ENCODE measurements at regions not wholly inside any gene's neighbourhood (a gene's known extent, or its start where the extent isn't known, plus 50 kb on each side); places are given as distances from the start of the nearest gene placed in this dataset.

DNA sequence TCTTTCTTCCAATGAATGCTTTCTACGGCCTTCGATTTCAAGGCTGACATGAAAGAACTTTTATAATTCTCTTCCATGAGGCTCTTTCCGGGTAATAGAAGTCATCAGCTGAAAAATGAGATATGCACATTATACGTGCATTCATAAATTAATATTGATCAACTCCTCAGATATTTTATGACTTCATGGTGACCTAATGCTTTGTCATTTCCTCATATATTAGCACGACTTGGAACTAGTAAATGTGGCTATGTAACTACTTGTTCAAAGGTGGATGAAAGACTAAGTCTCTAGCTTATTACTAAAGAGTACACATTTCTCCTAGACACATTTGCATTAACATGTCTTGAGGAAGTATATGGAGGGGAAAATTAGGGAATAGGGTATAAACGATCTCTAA lies 168.8 kb downstream of the HDGFL1 start:
- H3K36me3 ChIP-seq (ENCODE audit: control insufficient read depth in 2 of 3, insufficient read depth in 3 of 3, low read length in 3 of 3): no peaks in the 10 kb centered on the region
- TF ChIP-seq CTCF (IDR thresholded peaks at IDR 0.05; ENCODE audit: borderline replicate concordance, extremely low read depth, insufficient read depth): no peak
- intact Hi-C loops (cut with DNase I): no loop called here

GRCh38 chr6:22747571-22747970 lies 178.2 kb downstream of the HDGFL1 start:
- H3K9ac ChIP-seq (ENCODE audit: low read length in 3 of 3): no peak overlapping the region
- H3K36me3 ChIP-seq (ENCODE audit: control insufficient read depth in 2 of 3, insufficient read depth in 3 of 3, low read length in 3 of 3): no peaks in the 10 kb centered on the region
- no peak for FAIRE-seq
- no peak overlapping the region for H3K27ac ChIP-seq (ENCODE audit: low read depth in 2 of 2, low read length in 2 of 2)
- H3K4me3 ChIP-seq (ENCODE audit: low read length in 3 of 3): no peak overlapping the region
- TF ChIP-seq CTCF (IDR thresholded peaks at IDR 0.05; ENCODE audit: borderline replicate concordance, extremely low read depth, insufficient read depth): no peak
- intact Hi-C loops (cut with DNase I): no loop called here
- no peaks in the 10 kb centered on the region for H3K9me3 ChIP-seq (ENCODE audit: control insufficient read depth in 2 of 3, insufficient read depth in 1 of 3, low read length in 3 of 3)
- DNase-seq: no peak
- H3K27me3 ChIP-seq (ENCODE audit: control insufficient read depth, insufficient read depth, low read length): no peaks in the 10 kb centered on the region
- no peaks in the 10 kb centered on the region for H3K4me1 ChIP-seq (ENCODE audit: control insufficient read depth in 2 of 3, insufficient read depth in 2 of 3, low read depth in 1 of 3, low read length in 3 of 3)

More for the DNA sequence above, 168.8 kb downstream of the HDGFL1 start:
- no peak overlapping the region for H3K9ac ChIP-seq (ENCODE audit: low read length in 3 of 3)
- no peaks in the 10 kb centered on the region for H3K9me3 ChIP-seq (ENCODE audit: control insufficient read depth in 2 of 3, insufficient read depth in 1 of 3, low read length in 3 of 3)
- DNase-seq (no peak), FAIRE-seq (no peak)
- H3K4me3 ChIP-seq (ENCODE audit: low read length in 3 of 3): no peak overlapping the region
- no peaks in the 10 kb centered on the region for H3K27me3 ChIP-seq (ENCODE audit: control insufficient read depth, insufficient read depth, low read length)
- peaks cover 0 to 5% (median 0%) of the 10 kb centered on the region in 3 donors for H3K4me1 ChIP-seq (ENCODE audit: control insufficient read depth in 2 of 3, insufficient read depth in 2 of 3, low read depth in 1 of 3, low read length in 3 of 3)
- H3K27ac ChIP-seq (ENCODE audit: low read depth in 2 of 2, low read length in 2 of 2): no peak overlapping the region

DNA sequence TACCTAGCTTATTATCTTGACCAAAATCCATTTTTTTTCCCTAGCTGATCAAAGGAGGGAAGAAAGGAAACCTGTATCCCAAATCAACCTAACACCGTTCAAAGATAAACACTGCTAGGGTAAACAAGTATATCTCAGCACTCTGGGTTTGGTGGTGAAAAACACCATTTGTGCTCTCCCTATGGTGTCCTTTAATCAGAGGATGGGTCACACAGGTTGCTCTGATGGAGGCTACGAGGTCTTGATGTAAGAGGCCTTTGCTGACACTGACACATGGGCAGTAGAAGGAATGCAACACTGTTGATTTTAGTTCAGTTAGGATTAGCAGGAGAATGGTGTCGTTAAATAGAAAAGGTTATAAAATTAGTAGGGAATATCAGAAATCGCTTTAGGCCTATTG lies 179.3 kb downstream of the HDGFL1 start:
- intact Hi-C loops (cut with DNase I): no loop called here
- FAIRE-seq: no peak

More for the DNA sequence above, 179.3 kb downstream of the HDGFL1 start:
- Histone ChIP-seq H3K4me1 (ENCODE audit: control insufficient read depth in 2 of 3, insufficient read depth in 2 of 3, low read depth in 1 of 3, low read length in 3 of 3) (no peaks in the 10 kb centered on the region), H3K36me3 (ENCODE audit: control insufficient read depth in 2 of 3, insufficient read depth in 3 of 3, low read length in 3 of 3) (no peaks in the 10 kb centered on the region), H3K4me3 (ENCODE audit: low read length in 3 of 3) (no peak overlapping the region), H3K27ac (ENCODE audit: low read depth in 2 of 2, low read length in 2 of 2) (no peak overlapping the region), H3K9me3 (ENCODE audit: control insufficient read depth in 2 of 3, insufficient read depth in 1 of 3, low read length in 3 of 3) (no peaks in the 10 kb centered on the region), H3K9ac (ENCODE audit: low read length in 3 of 3) (no peak overlapping the region), H3K27me3 (ENCODE audit: control insufficient read depth, insufficient read depth, low read length) (no peaks in the 10 kb centered on the region)
- TF ChIP-seq CTCF (IDR thresholded peaks at IDR 0.05; ENCODE audit: borderline replicate concordance, extremely low read depth, insufficient read depth): no peak
- DNase-seq: no peak
